IMR-90 (cell line): ENCODE measurements at regions not wholly inside any gene's neighbourhood (a gene's known extent, or its start where the extent isn't known, plus 50 kb on each side); places are given as distances from the start of the nearest gene placed in this dataset.
"Not testable (repeated sequence)": the region's sequence is repeated elsewhere in the genome, so short reads cannot be mapped to it uniquely, and the experiment has no call there.

ENCODE experiments used
- CEBPB ChIP-seq: IDR thresholded peaks from 2 replicates; pipeline ENCODE4 v1.6.1; 2012; ENCODE audit warnings: low read depth, low read length, improper control_type of control experiment
- CTCF ChIP-seq: conservative IDR thresholded peaks from 2 replicates; pipeline ENCODE4 v1.5.1; 2012; ENCODE audit warnings: mild to moderate bottlenecking, low read depth, low read length, improper control_type of control experiment
- NFE2L2 ChIP-seq: fragments of 150-350 bp; IDR thresholded peaks from 2 replicates; pipeline ENCODE4 v1.6.1; 2016; ENCODE audit warnings: low read depth, mild to moderate bottlenecking, low read length
- POLR2A ChIP-seq: IDR thresholded peaks from 2 replicates; pipeline ENCODE4 v1.6.1; 2012; ENCODE audit warnings: mild to moderate bottlenecking, low read depth, low read length

DNA sequence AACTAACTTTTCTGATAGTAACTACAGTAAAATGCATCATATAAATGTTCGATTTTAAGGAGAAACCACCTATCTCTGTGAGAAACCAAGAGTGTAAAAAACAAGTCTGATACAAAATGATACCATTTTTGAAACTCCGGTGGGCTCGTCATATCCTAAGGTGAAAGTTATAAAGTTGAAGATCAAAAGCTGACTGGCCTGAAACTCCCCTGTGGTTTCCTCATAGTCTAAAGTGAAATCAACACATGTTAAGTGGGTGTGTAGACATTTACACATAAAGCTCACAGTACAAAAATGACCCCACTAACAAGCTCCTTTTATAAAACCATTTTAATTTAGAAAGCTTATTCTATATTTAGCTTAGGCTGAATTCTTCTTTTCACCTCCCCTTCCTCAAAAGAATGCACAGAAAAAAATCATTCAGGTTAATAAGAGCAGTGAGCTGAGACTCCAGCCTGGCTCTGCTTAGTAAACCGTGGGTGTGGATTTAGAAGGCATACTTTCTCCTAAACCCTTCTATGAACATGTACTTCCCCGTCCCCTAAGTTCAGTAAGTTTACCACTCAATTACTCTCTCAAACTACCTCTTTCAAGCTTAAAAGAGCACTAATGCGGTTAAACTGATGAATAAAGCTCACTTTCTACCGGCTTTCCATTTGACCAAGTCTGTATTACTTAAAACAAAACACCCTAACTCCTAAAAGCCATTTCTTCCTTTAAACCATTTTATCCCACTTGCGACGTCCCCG is 57.9 kb upstream of the GOLGA8N start:
- not testable (repeated sequence) for TF ChIP-seq CTCF, NFE2L2, POLR2A, CEBPB
